K562 (cell line): ENCODE measurements at regions not wholly inside any gene's neighbourhood (a gene's known extent, or its start where the extent isn't known, plus 50 kb on each side); places are given as distances from the start of the nearest gene placed in this dataset.
A peak's percentile ranks its signal among the peaks of the same experiment; 100 is the strongest.
"Not testable (repeated sequence)": the region's sequence is repeated elsewhere in the genome, so short reads cannot be mapped to it uniquely, and the experiment has no call there.

Experiments used
- ATAC-seq: fragments of 200-7000 bp; cut with Tn5 transposase; 3 replicates; pipeline ENCODE4 v1.9.1; 2020; ENCODE audit warnings: moderate library complexity
- BruUV-seq: library from RNA; stranded (reverse); fragments of 400-500 nt; replicated peaks from 2 replicates; lab custom pipeline; 2021; lab: Mats Ljungman, UMichigan
- CTCF ChIA-PET: fragments of 300-600 bp; formaldehyde crosslinking; extraction: SDS; loops from one replicate; lab custom pipeline; 2021; ENCODE audit warnings: low intra/inter-chr PET ratio; lab: Yijun Ruan, JAX
- POLR2A ChIA-PET: fragments of 300-600, 350-650 bp; sonication (Branson Sonifier 250); formaldehyde crosslinking; extraction: SDS; loops from one replicate; lab custom pipeline; 2021; ENCODE audit warnings: antibody characterized with exemption, inconsistent platforms; lab: Yijun Ruan, JAX
- DNase-seq, 4 experiments: peaks; one replicate each; pipeline versions ENCODE4 v3.0.0 to v3.0.0-alpha.2; 2011 to 2018; ENCODE audit warnings: low spot score in 3 of 4, mixed read lengths in 3 of 4; ENCODE audit errors: extremely low read depth in 1 of 4
- FAIRE-seq: peaks from 2 replicates; lab custom pipeline; 2011; peaks lifted over from hg19 to GRCh38; lab: Jason Lieb, UNC
- H2AFZ ChIP-seq: 2 replicates; pipeline ENCODE4 v1.6.0; 2011; ENCODE audit warnings: low read depth, low read length, control low read depth, inconsistent platforms
- H3K27ac ChIP-seq: fragments of 200-600 bp; 3 replicates; pipeline ENCODE4 v1.8.0; 2011; ENCODE audit warnings: low read depth, mild to moderate bottlenecking, control low read depth, inconsistent platforms, low read length, moderate library complexity, mixed read lengths; ENCODE audit errors: extremely low read depth
- H3K27me3 ChIP-seq, 2 experiments: fragments of 300-600 bp in 1 of 2; 2 replicates in 1 of 2; 3 replicates in 1 of 2; pipeline versions ENCODE4 v1.6.0 to v1.8.0; 2011; ENCODE audit warnings: inconsistent platforms in 2 of 2, low read length in 2 of 2, mild to moderate bottlenecking in 1 of 2, mixed read lengths in 1 of 2, moderate library complexity in 1 of 2; ENCODE audit not compliant: control insufficient read depth in 2 of 2, insufficient read depth in 2 of 2
- H3K36me3 ChIP-seq: fragments of 300-600 bp; 3 replicates; pipeline ENCODE4 v1.8.0; 2011; ENCODE audit warnings: mild to moderate bottlenecking, low read length, inconsistent platforms; ENCODE audit not compliant: control insufficient read depth, insufficient read depth
- H3K4me1 ChIP-seq, 2 experiments: fragments of 200-600 bp in 1 of 2; replicated peaks in 1 of 2; 2 replicates in 1 of 2; 3 replicates in 1 of 2; pipeline versions ENCODE4 v1.5.1 to v1.8.0; 2011; ENCODE audit warnings: inconsistent platforms in 2 of 2, low read length in 2 of 2, mild to moderate bottlenecking in 1 of 2, mixed read lengths in 1 of 2, moderate library complexity in 1 of 2; ENCODE audit not compliant: control insufficient read depth in 2 of 2, insufficient read depth in 2 of 2
- H3K4me2 ChIP-seq: 2 replicates; pipeline ENCODE4 v1.6.1; 2011; ENCODE audit warnings: low read length, control low read depth, inconsistent platforms, mixed read lengths; ENCODE audit not compliant: insufficient read depth
- H3K4me3 ChIP-seq: fragments of 200-600 bp; sonication (generic), shearing (Covaris generic); 2 replicates; pipeline ENCODE4 v1.5.1; 2016; ENCODE audit warnings: control low read depth, inconsistent platforms
- H3K79me2 ChIP-seq: fragments of 200-600 bp; 3 replicates; pipeline ENCODE4 v1.8.0; 2011; ENCODE audit warnings: low read length, inconsistent platforms; ENCODE audit not compliant: control insufficient read depth, insufficient read depth
- H3K9ac ChIP-seq, 2 experiments: 2 replicates each; pipeline versions ENCODE4 v1.6.0 to v1.6.1; 2011; ENCODE audit warnings: low read depth in 2 of 2, low read length in 2 of 2, control low read depth in 1 of 2, inconsistent platforms in 1 of 2, mild to moderate bottlenecking in 1 of 2, mixed read lengths in 1 of 2; ENCODE audit not compliant: insufficient read depth in 1 of 2
- H3K9me1 ChIP-seq: one replicate; pipeline ENCODE4 v1.6.0; 2011; ENCODE audit warnings: inconsistent platforms, mild to moderate bottlenecking, low read length, moderate library complexity; ENCODE audit not compliant: control insufficient read depth, insufficient read depth
- H3K9me3 ChIP-seq: replicated peaks from 2 replicates; pipeline ENCODE4 v1.5.1; 2011; ENCODE audit warnings: low read depth, low read length, inconsistent platforms; ENCODE audit not compliant: control insufficient read depth, insufficient read depth
- H4K20me1 ChIP-seq: replicated peaks from 2 replicates; pipeline ENCODE4 v1.6.1; 2011; ENCODE audit warnings: low read length, inconsistent platforms, mixed read lengths; ENCODE audit not compliant: control insufficient read depth, insufficient read depth
- WGBS: fragments of 100-300 bp; shearing (Covaris generic); methylation state at CpG from one replicate; pipeline ENCODE4 v1.1.6; 2016; ENCODE audit warnings: low coverage, mixed read lengths; ENCODE audit not compliant: insufficient coverage; ENCODE audit errors: missing lambda C conversion rate; 5-methylcytosine and 5-hydroxymethylcytosine counted together
- in situ Hi-C: fragments of 300-500 bp; cut with MboI; formaldehyde crosslinking; loops from 4 replicates; pipeline ENCODE4 v1.15.0; 2018; ENCODE audit warnings: inconsistent platforms, mixed read lengths
- intact Hi-C: fragments of 100-400 bp; cut with micrococcal nuclease; formaldehyde crosslinking; loops from 2 replicates; pipeline ENCODE4 v1.14.2; 2022
- TF ChIP-seq, protein P1 (sequence below), 2 experiments: fragments of 450-650 bp; IDR thresholded peaks; 2 replicates each; pipeline ENCODE4 v1.6.1; 2018; ENCODE audit warnings: mild to moderate bottlenecking in 2 of 2, low read depth in 1 of 2; ENCODE audit not compliant: partially characterized antibody in 2 of 2

GRCh38 chr1:111048253-111048652, 84.5 kb upstream of the LRIF1 start:
- intact Hi-C loops, H3K9me3 ChIP-seq, H3K36me3 ChIP-seq, in situ Hi-C loops, DNase-seq, H3K4me1 ChIP-seq, BruUV-seq, H4K20me1 ChIP-seq, ATAC-seq, H3K4me2 ChIP-seq, H3K79me2 ChIP-seq, CTCF ChIA-PET, H3K9ac ChIP-seq, H3K27ac ChIP-seq, H3K27me3 ChIP-seq, FAIRE-seq, H3K4me3 ChIP-seq, H2AFZ ChIP-seq, H3K9me1 ChIP-seq: not testable (repeated sequence)
- TF ChIP-seq, protein P1, sequence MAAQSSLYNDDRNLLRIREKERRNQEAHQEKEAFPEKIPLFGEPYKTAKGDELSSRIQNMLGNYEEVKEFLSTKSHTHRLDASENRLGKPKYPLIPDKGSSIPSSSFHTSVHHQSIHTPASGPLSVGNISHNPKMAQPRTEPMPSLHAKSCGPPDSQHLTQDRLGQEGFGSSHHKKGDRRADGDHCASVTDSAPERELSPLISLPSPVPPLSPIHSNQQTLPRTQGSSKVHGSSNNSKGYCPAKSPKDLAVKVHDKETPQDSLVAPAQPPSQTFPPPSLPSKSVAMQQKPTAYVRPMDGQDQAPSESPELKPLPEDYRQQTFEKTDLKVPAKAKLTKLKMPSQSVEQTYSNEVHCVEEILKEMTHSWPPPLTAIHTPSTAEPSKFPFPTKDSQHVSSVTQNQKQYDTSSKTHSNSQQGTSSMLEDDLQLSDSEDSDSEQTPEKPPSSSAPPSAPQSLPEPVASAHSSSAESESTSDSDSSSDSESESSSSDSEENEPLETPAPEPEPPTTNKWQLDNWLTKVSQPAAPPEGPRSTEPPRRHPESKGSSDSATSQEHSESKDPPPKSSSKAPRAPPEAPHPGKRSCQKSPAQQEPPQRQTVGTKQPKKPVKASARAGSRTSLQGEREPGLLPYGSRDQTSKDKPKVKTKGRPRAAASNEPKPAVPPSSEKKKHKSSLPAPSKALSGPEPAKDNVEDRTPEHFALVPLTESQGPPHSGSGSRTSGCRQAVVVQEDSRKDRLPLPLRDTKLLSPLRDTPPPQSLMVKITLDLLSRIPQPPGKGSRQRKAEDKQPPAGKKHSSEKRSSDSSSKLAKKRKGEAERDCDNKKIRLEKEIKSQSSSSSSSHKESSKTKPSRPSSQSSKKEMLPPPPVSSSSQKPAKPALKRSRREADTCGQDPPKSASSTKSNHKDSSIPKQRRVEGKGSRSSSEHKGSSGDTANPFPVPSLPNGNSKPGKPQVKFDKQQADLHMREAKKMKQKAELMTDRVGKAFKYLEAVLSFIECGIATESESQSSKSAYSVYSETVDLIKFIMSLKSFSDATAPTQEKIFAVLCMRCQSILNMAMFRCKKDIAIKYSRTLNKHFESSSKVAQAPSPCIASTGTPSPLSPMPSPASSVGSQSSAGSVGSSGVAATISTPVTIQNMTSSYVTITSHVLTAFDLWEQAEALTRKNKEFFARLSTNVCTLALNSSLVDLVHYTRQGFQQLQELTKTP (IDR thresholded peaks at IDR 0.05; ENCODE audit: low read depth in 1 of 2, partially characterized antibody in 2 of 2): peak in 1 of 2 experiments; percentile 96
- WGBS: 7% methylated on average over 1 of the region's 1 CpG
- POLR2A ChIA-PET: interaction anchor here (1.2 kb wide), 1 partner anchor 33 kb away, joined by 3 read pairs; no protein-coding TSS in a partner anchor
